Right ventricle myocardium inferior (tissue), 1 donor: ENCODE measurements at regions not wholly inside any gene's neighbourhood (a gene's known extent, or its start where the extent isn't known, plus 50 kb on each side); places are given as distances from the start of the nearest gene placed in this dataset.
A peak's percentile ranks its signal among the peaks of the same experiment; 100 is the strongest.

Experiments used
- ATAC-seq: fragments of 200-7000 bp; cut with Tn5 transposase; one replicate; pipeline ENCODE4 v1.9.1; 2020; ENCODE audit warnings: mild to moderate bottlenecking, moderate library complexity
- DNase-seq: peaks from one replicate; pipeline ENCODE4 v3.0.0; 2021; ENCODE audit errors: missing footprints
- intact Hi-C: fragments of 100-400 bp; cut with DNase I; formaldehyde crosslinking; loops from one replicate; pipeline ENCODE4 v1.11.0; 2022
- donor health status: DM: no; HTN: yes; CAD: no; lungs with severe emphysema.

GRCh38 chr10:4048236-4048864 is 263.3 kb upstream of the KLF6 start:
- intact Hi-C loops, result no loop called here
- peak; percentile 55 for ATAC-seq

GRCh38 chr10:4046712-4047354 is 261.8 kb upstream of the KLF6 start:
- DNase-seq (no peak), ATAC-seq (no peak)
- intact Hi-C loops, result no loop called here

More at GRCh38 chr10:4048236-4048864, 263.3 kb upstream of the KLF6 start:
- DNase-seq, result no peak

GRCh38 chr10:4046030-4046429 is 261.0 kb upstream of the KLF6 start:
- DNase-seq (no peak), ATAC-seq (no peak)
- intact Hi-C loops, result no loop called here

- DNase-seq, result no peak
Observed at GRCh38 chr10:4043897-4044665, 259.1 kb upstream of the KLF6 start.

GRCh38 chr10:4041635-4042034 is 256.6 kb upstream of the KLF6 start:
- no peak for ATAC-seq
- no peak for DNase-seq
- intact Hi-C loops, result no loop called here

More at GRCh38 chr10:4043897-4044665, 259.1 kb upstream of the KLF6 start:
- intact Hi-C loops, result no loop called here
- ATAC-seq, result no peak

- intact Hi-C loops, result no loop called here
- DNase-seq, result no peak
- ATAC-seq, result no peak
Observed at GRCh38 chr10:4038000-4038399, 253.0 kb upstream of the KLF6 start.

- no peak for DNase-seq
- no peak for ATAC-seq
- intact Hi-C loops, result no loop called here
Observed at GRCh38 chr10:4035599-4035945, 250.6 kb upstream of the KLF6 start.

GRCh38 chr10:4034907-4035598 is 250.0 kb upstream of the KLF6 start:
- DNase-seq (no peak), ATAC-seq (peak; percentile 28)
- intact Hi-C loops, result no loop called here

GRCh38 chr10:4033341-4033896 is 248.4 kb upstream of the KLF6 start:
- no peak for ATAC-seq
- intact Hi-C loops, result no loop called here
- DNase-seq, result no peak

- DNase-seq (no peak), ATAC-seq (no peak)
- intact Hi-C loops, result no loop called here
Observed at GRCh38 chr10:4029866-4030265, 244.9 kb upstream of the KLF6 start.

GRCh38 chr10:4028854-4029583 is 244.0 kb upstream of the KLF6 start:
- ATAC-seq (no peak), DNase-seq (no peak)
- intact Hi-C loops, result no loop called here

- intact Hi-C loops, result no loop called here
- DNase-seq (no peak), ATAC-seq (no peak)
Observed at GRCh38 chr10:4028027-4028471, 243.0 kb upstream of the KLF6 start.

GRCh38 chr10:4025339-4025738 is 240.3 kb upstream of the KLF6 start:
- no peak for DNase-seq
- intact Hi-C loops, result no loop called here
- no peak for ATAC-seq

- peak; percentile 28 for ATAC-seq
- intact Hi-C loops, result no loop called here
- DNase-seq, result no peak
Observed at GRCh38 chr10:4024516-4025245, 239.7 kb upstream of the KLF6 start.

- intact Hi-C loops, result no loop called here
- DNase-seq (no peak), ATAC-seq (no peak)
Observed at GRCh38 chr10:4024027-4024426, 239.0 kb upstream of the KLF6 start.

- no peak for ATAC-seq
- intact Hi-C loops, result no loop called here
Observed at GRCh38 chr10:4022473-4022872, 237.5 kb upstream of the KLF6 start.

GRCh38 chr10:4020631-4021030 is 235.6 kb upstream of the KLF6 start:
- ATAC-seq (no peak), DNase-seq (no peak)
- intact Hi-C loops, result no loop called here

More at GRCh38 chr10:4022473-4022872, 237.5 kb upstream of the KLF6 start:
- no peak for DNase-seq

- ATAC-seq, result no peak
- intact Hi-C loops, result no loop called here
Observed at GRCh38 chr10:4018054-4018511, 233.1 kb upstream of the KLF6 start.

More at GRCh38 chr10:4018054-4018511, 233.1 kb upstream of the KLF6 start:
- DNase-seq, result no peak
